A204.1 (cell line): ENCODE measurements at regions not wholly inside any gene's neighbourhood (a gene's known extent, or its start where the extent isn't known, plus 50 kb on each side); places are given as distances from the start of the nearest gene placed in this dataset.

Experiments used
- FAIRE-seq: peaks from 2 replicates; lab custom pipeline; 2012; peaks lifted over from hg19 to GRCh38; lab: Jason Lieb, UNC

GRCh38 chr14:38762426-38762825 is 340.6 kb downstream of the SEC23A start:
- FAIRE-seq: no peak

GRCh38 chr14:38761033-38761432 is 342.0 kb downstream of the SEC23A start:
- no peak for FAIRE-seq

- no peak for FAIRE-seq
Observed at GRCh38 chr14:38758661-38759060, 344.4 kb downstream of the SEC23A start.

DNA sequence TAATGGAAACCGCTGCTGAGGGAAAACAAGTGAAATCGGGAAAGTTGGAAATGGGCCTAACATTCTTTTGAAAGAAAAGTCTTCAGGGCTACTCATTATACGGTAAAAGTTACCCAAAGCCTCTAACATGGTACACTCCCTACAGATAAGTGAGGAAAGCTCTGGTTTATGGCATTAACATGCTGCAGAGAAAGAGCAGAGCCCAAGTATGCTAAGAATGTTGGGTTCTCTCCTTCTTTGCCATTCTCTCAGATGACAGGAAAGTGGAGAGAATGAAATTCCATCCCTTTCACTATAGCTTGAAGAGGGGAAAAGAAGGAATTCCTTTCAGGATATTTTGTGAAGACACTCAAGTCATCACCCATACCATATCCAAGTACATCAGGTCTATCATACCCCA is 348.0 kb downstream of the SEC23A start:
- no peak for FAIRE-seq

- FAIRE-seq: no peak
Observed at GRCh38 chr14:38752750-38753149, 350.3 kb downstream of the SEC23A start.

GRCh38 chr14:38752341-38752740 is 350.7 kb downstream of the SEC23A start:
- FAIRE-seq: no peak

DNA sequence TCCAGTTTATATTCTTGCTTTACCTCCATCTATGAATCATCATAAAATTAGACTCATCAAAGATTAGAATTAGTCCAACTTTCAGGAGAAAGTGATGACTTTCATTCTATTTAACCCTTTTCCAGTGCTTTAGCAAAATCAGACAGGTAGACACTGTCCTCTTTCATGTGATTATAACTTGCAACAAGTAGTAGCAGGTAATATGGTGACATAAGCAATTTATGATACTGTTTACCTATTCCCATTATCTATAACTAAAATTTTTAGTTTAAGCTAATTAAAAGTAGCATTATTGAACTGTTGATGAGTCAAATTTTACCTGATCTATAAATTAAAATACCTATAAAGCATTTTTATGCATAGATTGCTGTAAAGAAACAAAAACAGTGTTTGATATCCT is 351.6 kb downstream of the SEC23A start:
- FAIRE-seq: no peak

DNA sequence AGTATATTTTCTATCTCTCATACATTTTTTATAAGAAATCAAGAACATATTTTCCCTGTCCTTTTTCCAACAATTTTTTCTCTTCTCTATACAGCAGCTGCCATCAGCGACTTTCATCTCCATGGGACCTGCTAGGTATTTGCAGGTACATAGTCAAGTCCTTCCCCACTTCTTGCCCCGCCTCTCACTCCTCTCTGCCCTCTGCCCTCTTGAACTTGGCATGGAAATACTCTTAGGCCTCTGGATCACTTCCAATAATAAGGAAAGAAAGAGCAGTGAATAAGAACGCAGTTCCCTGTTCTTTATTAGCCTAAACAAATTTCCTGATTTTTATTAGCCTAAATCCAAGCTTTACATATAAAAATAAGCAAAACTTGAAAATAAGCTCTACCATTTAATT is 353.1 kb downstream of the SEC23A start:
- no peak for FAIRE-seq

DNA sequence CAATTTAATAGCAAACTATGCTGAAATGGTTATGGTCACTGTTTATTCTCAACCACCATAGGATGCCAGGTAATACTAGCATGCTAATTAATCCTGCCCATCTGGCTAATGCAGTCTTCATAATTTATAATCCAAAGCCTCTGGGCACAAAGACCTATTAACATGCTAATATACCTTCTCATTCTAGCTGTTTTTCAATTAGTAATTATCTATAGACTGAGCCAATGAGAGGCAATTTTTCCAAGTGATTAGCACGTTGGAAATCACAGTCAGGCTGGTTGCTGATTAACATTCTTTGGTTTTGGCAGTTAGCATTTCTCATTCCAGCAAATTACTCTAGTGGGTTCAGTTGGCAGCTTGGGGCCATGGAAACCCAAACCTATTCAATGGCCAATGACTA is 357.2 kb downstream of the SEC23A start:
- no peak for FAIRE-seq

GRCh38 chr14:38743966-38744584 is 359.0 kb downstream of the SEC23A start:
- no peak for FAIRE-seq

DNA sequence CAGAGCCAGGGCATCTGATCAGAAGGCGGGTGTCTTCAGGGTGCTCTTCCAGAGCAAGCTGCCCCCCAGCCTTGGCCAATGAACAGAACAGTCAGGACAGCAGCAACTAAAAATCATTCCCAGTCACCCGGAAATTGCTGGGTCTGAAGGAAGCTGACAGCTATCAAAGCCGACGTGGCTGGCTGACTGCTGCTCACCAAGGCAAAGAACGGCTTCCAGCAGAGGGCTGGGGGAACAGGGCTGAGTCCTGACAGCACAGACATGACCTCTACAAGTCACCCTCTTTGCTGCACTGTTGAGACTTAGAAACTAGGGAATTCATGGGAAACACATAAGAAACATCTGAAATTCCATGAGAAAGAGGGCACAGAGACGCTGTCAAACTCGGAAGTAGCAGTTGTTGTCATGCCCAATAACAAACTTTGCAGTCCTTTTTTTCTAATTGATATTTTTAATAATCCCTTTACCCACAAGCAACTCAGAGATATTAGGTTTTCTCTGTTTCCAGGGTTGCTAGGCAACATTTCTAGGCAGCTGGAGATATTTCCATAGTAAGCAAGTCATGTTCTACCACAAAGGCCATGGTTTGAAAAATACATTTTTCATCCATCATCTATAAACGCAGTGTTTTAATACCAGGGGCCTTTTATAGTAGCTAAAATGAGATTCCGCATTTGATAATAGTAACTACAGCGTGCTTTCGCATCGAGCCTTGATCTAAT is 365.2 kb downstream of the SEC23A start:
- no peak for FAIRE-seq

DNA sequence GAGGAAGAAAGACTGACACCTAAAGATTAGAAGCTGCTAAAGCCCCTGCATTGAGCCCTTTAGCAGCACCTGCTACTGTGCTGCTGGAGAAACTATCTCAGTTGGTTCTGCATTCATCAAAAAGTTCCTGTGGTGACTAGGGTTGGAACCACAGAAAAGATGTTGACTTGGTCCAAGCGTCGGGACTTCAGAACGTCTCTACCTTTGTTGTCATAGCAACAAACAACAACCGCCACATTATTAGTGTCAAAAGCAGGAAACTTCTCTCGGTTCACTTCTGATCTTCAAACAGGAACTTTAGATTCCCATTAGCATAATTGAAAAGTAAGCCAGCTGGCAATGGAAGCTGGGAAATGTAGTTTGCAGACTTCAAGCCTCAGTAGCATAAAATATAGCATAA is 368.0 kb downstream of the SEC23A start:
- FAIRE-seq: no peak

DNA sequence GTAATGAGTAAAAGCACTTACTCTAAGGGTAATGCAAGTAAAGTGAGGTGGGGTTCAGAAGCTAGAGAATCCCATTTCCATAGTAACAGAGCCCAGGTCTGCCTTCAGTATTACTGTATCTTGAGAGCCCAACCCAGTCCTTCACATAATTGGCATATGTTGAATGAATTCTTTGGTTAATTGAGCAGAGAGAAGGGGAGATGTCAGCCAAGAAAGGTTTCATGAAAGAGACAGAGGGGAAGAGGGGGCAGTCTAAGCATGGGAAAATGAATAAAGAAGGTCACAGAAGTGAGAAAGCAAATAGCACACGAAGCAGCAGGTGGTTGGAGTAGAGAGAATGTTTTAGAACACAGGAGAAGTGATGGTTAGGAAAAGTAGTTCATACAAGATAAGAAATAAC is 371.1 kb downstream of the SEC23A start:
- FAIRE-seq: no peak

- FAIRE-seq: no peak
Observed at GRCh38 chr14:38730420-38730819, 372.6 kb downstream of the SEC23A start.

DNA sequence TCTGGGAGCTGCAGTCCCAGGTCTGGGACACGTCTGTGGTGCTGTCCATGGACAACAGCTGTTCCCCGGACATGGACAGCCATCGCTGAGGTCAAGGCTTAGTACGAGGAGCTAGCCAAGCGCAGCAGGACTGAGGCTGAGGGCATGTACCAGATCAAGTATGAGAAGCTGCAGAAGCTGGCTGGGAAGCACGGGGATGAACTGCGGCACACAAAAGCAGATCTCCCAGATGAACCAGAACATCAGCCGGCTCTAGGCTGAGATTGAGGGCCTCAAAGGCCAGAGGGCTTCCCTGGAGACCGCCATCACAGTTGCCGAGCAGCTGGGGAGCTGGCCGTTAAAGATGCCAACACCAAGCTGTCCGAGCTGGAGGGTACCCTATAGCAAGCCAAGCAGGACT is 375.3 kb downstream of the SEC23A start:
- FAIRE-seq: no peak

GRCh38 chr14:38724621-38725020 is 378.4 kb downstream of the SEC23A start:
- FAIRE-seq: no peak

- no peak for FAIRE-seq
Observed at GRCh38 chr14:38723959-38724358, 379.1 kb downstream of the SEC23A start.

DNA sequence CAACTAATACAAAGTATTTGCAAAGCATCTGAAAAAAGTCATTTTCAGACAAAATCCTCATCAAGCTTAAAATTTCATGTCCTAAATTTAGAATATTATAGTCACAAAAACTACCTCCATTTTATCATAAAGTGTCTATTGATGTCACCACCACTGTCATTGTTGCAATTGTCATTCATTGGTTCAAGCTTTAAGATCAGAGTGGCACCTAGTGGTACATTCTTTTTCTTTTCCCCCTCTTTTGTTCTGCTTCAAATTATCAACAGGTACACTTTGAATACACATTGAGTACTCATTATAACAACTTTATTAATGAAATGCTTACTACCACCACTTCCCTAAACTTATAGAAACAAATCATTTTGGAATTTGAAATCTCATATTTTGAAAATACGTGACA is 379.8 kb downstream of the SEC23A start:
- no peak for FAIRE-seq

DNA sequence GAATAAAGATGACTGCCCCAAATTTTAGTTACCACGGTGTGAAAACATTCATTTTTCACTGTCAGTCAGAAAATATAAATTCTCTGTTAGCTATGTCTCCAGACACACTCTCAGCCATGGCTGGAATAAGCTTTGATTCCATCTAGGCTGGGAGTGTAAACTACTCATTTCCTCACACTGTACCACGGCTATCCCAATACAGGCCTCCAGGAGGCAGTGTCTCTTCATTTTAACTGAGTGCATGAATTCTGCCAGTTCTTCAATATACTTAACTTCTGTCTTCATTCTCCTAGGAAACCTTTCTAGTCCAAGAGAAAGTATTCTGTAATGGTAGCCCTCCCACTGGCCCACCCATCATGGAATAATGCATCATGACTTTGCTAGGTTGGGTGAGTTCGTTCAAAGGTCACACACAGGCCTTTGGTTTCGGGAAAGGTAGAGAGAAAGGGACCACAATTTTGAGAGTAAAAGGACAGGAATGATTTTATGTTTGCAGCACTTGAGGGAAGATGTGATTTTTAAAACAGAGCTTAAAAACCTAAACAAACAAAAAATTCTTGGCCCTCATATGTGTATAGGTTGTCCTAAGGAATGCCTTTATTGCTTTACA is 381.1 kb downstream of the SEC23A start:
- peak; percentile 66 for FAIRE-seq

DNA sequence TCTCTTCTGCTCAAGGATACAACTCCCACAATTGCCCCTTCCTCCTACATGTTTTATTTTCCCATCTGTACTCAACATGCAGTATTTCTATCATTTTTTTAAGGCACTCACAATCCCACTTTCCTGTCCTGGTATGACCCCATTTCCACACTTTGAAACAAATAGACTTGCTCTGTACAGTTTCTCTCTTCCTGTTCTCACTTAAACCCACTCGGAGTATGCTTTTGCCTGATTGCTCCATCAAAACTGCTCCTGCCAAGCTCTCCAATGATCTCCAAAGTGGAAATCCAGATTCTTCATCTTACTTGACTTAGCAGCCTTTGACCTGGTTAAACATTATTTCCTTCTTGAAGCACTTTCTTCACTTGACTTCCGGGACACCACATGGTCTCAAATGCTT is 384.5 kb downstream of the SEC23A start:
- no peak for FAIRE-seq

DNA sequence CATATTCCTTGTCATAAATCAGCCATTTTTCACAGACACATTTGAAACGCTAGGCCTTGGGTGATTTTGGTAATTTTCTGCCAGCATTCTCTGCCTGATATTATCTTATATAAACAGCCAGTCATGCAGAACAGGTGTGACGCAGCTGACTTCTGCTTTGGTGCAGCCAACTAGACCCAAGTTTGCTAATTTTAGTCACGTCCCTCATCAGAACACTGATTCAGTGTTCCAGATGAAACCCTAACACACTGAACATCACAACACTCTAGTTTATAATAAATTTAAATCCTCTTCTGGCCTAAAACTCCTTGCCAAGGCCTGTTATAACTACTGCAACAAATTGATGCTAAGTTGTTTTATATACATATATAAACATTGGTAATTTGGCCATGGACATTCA is 386.1 kb downstream of the SEC23A start:
- no peak for FAIRE-seq

DNA sequence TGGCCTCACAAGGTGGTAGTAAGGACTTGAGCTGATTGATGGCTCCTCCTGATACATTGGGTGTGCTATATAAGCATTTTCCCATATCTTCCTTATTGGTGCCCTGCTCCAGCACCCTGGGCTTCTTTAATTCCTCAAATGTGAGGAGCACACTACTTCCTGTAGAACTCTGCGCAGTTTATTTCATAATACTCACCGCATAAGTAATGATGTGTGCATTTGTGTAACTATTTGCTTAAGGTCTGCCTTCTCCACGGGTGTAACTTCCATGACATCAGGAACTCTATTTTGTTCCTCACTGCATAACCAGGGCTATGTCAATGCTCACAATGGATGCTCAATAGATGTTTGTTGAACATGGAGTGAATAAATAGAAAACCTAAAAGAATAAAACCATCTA is 392.2 kb downstream of the SEC23A start:
- no peak for FAIRE-seq

- FAIRE-seq: no peak
Observed at GRCh38 chr14:38710196-38710595, 392.8 kb downstream of the SEC23A start.

- no peak for FAIRE-seq
Observed at GRCh38 chr14:38705220-38705619, 397.8 kb downstream of the SEC23A start.
